ENCODE measurements at regions not wholly inside any gene's neighbourhood (a gene's known extent, or its start where the extent isn't known, plus 50 kb on each side); places are given as distances from the start of the nearest gene placed in this dataset.
"Not testable (repeated sequence)": the region's sequence is repeated elsewhere in the genome, so short reads cannot be mapped to it uniquely, and the experiment has no call there.

GRCh38 chr1:168416220-168416619 is 127.6 kb downstream of the XCL2 start:
- no peak for DNase-seq

DNA sequence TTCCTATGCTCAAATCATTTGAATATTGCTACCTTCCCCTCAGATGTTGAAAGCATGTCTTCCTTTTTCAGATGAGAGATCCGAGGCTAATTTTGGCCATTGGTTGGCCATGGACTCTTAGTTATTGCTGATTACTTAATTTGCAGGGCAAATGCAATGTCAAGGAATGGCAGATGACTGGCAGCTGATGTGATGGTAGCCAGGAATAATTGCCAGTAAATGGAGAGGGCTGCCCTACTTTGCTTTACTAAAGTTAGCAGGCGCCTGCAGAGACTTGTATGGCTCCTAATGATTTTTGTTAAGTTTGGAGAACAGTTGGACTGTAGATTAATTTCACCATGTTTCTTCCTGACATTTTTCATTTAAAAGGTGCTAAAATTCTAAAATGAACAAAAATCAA is 128.9 kb downstream of the XCL2 start:
- DNase-seq, result no peak

DNA sequence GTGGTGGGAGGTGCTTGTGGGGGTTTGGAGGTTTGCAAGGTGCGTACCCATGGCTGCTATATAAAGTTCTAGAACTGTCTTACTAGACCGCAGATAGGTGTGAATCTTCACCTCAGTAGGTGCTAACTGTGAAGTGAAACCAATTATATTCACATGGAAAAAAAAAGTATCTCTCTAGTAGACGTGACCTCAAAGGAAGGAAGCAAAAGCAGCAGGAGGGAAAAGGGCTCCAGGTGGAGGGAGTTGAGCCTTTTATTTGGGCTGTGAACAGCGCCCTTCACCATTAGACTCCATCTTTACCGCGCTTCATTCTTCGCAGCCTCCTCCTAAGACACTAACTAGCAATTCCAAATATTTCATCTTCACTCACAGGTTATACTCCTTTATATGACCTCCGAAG is 129.8 kb downstream of the TBX19 start:
- DNase-seq, result no peak

DNA sequence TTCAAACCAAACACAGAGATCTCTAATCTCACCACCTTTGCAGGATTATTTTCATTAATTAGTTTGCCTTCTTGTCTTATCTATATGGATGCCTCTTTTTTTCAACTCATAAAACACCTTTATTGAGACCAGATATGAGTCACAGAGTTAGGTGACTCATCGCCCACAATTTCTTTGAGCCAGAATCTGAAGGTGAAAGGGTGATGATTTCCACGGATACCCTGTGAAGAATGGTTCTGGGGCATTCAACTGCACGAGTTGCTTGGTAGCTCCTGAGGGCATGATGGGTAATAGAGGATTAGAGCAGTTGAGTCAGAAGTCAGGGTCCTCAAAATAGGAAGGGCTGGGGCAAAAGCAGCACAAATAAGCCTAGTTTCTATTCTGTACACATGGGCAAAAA is 128.2 kb downstream of the TBX19 start:
- DNase-seq, result peak; percentile 49 to 67

- no peak for DNase-seq
Observed at GRCh38 chr1:168408539-168408865, 127.8 kb downstream of the TBX19 start.

DNA sequence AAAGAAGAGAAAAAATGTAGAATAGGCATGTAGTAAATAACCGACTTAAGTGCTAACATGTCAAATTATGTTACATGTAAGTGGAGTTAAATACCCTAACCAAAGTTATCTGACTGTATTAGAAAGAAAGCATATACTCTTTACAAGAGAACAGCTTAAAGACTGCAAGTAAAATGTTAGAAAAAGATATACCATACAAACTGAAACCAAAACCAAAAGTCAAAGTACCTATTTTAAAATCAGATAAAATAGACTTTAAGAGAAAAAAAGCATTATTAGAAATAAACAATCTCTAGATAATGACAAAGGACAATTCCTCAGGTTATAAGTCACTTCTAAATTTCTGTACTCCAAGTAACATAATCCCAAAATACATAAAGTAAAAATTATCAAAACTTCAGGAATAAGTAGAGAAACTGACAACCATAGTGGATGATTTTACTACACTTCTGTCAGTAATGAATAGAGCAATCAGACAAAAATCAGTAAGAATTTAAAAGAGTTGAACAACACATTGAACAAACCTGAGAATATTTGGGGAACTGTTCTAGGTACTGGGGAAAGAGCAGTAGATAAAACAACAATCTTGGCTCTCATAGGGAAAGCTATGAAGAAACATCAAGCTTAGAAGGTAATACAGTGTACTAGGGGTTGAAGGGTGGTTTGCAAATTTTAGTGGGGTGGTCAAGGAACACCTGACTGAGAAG is 127.3 kb downstream of the TBX19 start:
- DNase-seq, result no peak

DNA sequence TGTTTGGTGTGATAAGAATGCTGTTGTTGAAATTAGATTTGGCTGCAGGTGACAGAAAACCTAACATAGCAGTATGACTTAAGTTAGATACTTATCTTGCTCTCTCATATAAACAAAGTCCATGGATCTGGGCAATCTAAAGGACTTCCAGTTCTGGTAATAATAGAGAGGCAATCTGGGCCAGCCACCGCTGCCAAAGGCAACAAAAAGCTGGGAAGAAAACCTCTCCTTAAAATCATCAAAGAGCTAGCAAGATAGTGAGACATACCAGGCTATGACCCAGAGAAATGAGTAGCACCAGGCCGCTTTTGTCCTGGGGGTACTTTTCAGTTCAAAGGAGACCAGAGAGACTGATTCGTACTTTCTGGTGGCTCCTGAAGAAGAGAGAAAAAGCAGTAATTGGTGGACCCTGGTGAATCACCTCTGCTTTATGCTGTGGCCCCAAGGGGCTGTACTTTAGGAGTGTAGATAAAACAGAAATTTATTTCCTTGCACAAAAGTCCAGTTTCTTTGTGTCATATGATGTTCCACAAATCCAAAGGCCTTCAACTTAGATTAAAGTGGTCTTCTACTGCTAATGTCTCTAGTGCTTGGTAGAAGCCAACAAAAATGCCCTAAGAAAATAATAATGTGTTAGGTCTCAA is 125.4 kb downstream of the TBX19 start:
- no peak for DNase-seq

GRCh38 chr1:168403140-168403539 is 122.5 kb downstream of the TBX19 start:
- no peak for DNase-seq

DNA sequence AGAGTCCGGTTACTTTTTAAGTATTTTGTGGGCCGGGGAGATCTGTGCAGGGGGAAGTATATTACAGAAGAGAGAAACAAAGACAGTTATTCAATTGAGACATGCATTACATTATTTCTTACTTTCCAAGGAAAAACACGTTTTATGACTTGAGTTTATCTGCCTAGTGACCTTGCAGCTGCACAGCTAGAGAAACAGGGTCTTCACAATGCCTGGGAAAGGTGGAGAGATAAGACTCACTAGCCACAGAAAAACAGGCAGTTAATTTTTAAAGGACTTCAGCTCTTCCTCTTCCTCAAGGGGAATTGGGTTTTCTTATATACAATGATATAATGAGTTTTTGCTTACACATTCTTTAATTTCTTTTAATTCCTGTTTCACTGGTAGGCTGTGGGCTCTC is 121.8 kb downstream of the TBX19 start:
- not testable (repeated sequence) for DNase-seq

DNA sequence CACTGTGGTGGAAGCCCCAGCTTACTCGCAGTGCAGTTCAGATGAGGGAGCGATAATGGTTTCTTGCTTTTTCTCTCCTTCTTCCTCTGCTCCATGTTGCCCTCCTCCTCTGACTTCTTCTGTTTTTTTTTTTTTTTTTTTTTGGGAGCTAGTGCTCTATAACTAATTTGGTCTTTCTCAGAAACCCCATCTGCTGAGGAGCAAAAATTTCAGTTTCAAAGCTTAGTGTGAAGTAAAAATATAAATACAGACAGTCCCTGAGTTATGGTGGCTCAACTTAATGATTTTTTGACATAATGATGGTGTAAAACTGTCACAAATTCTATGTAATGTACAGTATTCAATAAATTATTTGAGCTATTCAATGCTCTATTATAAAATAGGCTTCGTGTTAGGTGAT is 120.7 kb downstream of the TBX19 start:
- no peak for DNase-seq

- no peak for DNase-seq
Observed at GRCh38 chr1:168400139-168400538, 119.5 kb downstream of the TBX19 start.

- no peak for DNase-seq
Observed at GRCh38 chr1:168397806-168398205, 117.1 kb downstream of the TBX19 start.

- DNase-seq, result no peak
Observed at GRCh38 chr1:168396940-168397684, 116.4 kb downstream of the TBX19 start.

DNA sequence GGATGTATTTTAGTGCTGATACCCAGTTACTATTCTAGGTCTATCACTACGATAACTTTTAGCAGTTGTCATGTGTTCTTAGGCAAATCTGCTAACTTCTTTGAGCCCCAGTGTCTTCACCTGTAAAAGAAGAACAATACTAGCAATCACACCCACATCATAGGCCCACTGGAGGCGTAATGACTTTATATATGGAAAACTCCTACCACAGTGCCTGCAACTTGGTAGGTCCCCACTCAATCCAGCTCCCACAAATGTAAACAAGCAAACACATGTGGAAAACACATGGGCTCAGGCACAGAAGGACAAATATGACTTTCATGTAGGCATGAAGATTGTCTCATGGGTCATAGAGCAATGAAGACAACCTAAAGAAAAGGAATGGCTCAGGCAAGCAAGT is 115.8 kb downstream of the TBX19 start:
- DNase-seq, result no peak

DNA sequence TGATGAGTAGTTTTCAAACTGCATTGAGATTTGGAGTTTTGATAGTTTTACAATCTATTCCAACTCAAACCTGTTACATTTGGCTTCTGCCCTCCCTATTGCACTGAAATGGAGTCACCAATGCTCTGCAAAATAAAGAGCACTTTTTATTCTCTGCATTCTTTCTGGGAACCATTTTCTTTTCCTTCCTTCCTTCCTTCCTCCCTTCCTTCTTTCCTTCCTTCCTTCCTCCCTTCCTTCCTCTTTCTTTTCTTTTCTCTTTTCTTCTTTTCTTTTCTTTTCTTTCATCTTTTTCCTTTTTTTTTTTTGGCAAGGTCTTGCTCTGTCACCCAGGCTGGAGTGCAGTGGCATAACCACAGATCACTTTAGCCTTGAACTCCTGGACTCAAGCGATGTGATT is 114.2 kb downstream of the TBX19 start:
- DNase-seq, result no peak

DNA sequence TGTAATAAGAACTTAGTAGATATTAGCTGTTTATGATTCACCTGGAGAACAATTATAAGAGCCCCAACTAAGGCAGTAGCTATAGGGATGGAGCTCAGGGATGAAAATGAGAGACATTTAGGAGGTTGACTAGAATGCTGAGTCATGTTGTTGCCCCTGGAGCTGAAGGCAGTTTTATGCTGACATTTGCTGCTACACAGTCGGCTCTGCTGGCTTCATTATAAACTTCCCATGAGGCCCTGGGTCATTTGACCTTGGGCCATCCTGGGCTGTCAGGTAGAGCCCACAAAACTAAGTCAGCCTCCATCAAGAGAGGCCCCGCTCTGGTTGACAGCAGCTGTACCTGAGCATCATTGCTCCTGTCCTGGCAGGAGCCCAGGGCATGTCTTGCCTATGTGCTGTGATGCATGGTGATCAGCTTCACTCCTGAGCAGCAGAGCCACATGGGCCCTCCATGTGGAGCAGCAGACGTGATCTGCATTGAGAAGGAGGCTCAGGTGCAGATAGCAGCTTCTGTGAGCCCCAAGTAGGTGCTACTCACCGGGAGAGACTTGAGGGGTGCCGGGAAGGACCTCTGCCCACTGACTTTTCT is 112.4 kb downstream of the TBX19 start:
- DNase-seq, result no peak

DNA sequence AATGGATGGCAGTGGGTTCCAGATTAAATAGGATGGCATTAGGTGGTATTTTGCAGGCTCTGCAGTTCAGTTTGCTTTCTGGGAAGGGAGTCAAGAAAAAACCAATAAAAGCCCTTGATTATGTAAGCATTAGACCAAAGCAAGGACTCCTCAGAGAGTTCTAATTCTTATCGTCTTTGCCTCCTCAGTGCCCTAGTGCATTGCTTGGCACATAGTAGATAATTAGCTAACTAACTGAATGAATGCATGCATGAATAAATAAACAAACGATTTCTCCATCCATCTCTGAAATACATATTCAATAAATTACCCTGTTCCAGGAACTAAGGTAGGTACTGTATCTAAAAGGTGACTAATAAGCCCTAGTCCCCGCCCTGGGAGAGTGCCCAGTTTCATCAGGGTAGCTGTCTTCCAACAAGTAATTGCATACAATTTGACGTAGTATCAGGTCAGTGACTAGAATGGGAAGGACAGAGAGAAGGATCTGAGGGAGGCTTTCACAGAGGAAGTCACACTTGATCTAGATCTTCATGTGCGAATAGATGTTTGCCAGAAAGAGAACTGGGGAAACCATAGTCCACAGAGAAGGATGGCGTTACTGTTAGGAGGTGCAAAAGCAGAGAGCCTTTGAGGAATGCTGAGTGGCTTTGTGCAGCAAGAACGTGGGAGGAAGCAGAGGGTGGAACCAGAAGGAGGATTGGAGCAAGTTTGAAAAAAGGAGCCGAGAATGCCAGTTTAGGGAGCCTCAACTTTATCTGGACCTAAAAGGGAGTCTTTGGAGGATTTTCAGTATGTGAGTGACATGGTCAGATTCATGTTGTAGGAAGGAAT is 111.4 kb downstream of the TBX19 start:
- no peak for DNase-seq

DNA sequence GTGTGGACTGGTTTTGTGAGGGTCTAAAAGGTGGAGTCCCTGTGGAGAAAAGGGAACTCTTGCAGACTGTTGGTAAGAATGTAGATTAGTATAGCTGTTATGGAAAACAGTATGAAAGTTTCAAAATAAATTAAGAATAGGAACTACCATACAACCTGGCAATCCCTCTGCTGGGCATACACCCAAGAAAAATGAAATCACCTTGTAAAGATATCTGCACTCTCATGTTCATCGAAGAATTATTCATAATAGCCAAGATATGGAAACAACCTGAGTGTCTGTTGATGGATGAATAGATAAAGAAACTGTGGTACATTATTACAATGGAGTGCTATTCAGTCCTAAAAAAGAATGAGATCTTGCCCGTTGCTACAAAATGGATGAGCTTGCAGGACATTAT is 109.6 kb downstream of the TBX19 start:
- DNase-seq, result no peak

- no peak for DNase-seq
Observed at GRCh38 chr1:168387781-168388760, 107.4 kb downstream of the TBX19 start.

- peak; percentile 71 to 81 for DNase-seq
Observed at GRCh38 chr1:168386949-168387586, 106.4 kb downstream of the TBX19 start.

DNA sequence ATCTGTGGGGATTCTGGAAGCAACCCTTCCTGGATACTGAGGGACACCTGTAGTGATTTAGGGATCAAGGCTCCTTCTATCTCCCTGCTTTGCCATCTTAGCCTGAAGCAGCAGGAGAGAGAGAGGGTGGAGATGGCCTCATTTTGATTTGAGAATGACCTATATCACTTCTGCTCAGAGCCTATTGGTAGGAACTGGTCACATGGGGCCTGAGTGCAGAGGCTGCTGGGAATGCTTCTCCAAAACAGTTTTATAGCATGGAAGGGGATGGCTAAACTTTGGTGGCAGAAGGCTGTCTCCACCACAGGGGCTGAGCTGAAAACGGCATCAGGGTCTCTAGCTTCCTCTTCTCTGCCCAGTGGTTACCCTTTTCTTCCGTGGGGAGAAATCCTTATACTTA is 105.8 kb downstream of the TBX19 start:
- no peak for DNase-seq
